Pancreas (tissue), 10 donors: ENCODE measurements at regions not wholly inside any gene's neighbourhood (a gene's known extent, or its start where the extent isn't known, plus 50 kb on each side); places are given as distances from the start of the nearest gene placed in this dataset.

Source experiments
- ATAC-seq, 4 donors: fragments of 200-7000 bp; cut with Tn5 transposase; one replicate each; pipeline versions ENCODE4 v1.8.0 to v1.9.1; 2020; ENCODE audit warnings: mild to moderate bottlenecking in 4 of 4, moderate library complexity in 4 of 4
- DNase-seq, 6 donors: peaks; one replicate each; pipeline ENCODE4 v3.0.0-alpha.2; 2020
- FAIRE-seq: peaks from 2 replicates; lab custom pipeline; 2012; peaks lifted over from hg19 to GRCh38; lab: Jason Lieb, UNC
- H3K27ac ChIP-seq, 4 donors: fragments of 200-600 bp; sonication (generic); 1 replicate in 3 of 4; 2 replicates in 1 of 4; pipeline versions ENCODE4 v1.5.0 to v1.8.0; 2020
- H3K27me3 ChIP-seq, 4 donors: fragments of 200-600 bp; one replicate each; pipeline ENCODE4 v1.8.0; 2021
- H3K36me3 ChIP-seq, 3 donors: fragments of 200-600 bp; sonication (generic) in 1 of 3; one replicate each; pipeline versions ENCODE4 v1.5.0 to v1.8.0; 2020 to 2021
- H3K4me1 ChIP-seq, 3 donors: fragments of 200-600 bp; one replicate each; pipeline ENCODE4 v1.8.0; 2021
- H3K4me3 ChIP-seq, 4 donors: fragments of 200-600 bp; sonication (generic) in 2 of 4; one replicate each; pipeline versions ENCODE4 v1.5.0 to v1.8.0; 2020 to 2021
- H3K9me3 ChIP-seq, 4 donors: fragments of 200-600 bp; one replicate each; pipeline ENCODE4 v1.8.0; 2021
- WGBS, 2 donors: extraction: QIAGEN DNeasy Blood & Tissue Kit; methylation state at CpG; one replicate each; pipeline ENCODE4 v1.1.7; 2013; 5-methylcytosine and 5-hydroxymethylcytosine counted together
- intact Hi-C, 3 donors: fragments of 100-400 bp; cut with DNase I; formaldehyde crosslinking; loops; one replicate each; pipeline versions ENCODE4 v1.11.1 to v1.14.2; 2022
- TF ChIP-seq, protein P1 (sequence below), 4 donors: fragments of 200-600 bp; sonication (generic) in 3 of 4; IDR thresholded peaks; one replicate each; pipeline versions ENCODE4 v1.5.0 to v1.8.0; 2021; ENCODE audit warnings: antibody characterized with exemption in 4 of 4
- donor health status: healthy with polysubstance abuse.
- donor health status: DM: no; HTN: no; CAD: no; lungs with moderate emphysema.
- donor health status: DM: no; HTN: no; CAD: no.
- donor health status: control.
- donor health status: control.
- donor health status: Bipolar disorder and iron deficiency.
- donor health status: DM: yes; HTN: yes; CAD: no.
- donor health status: DM: no; HTN: no; CAD: no.
- donor health status: DM: no; HTN: no; CAD: no.
- donor health status: DM: yes; HTN: yes; CAD: no.

DNA sequence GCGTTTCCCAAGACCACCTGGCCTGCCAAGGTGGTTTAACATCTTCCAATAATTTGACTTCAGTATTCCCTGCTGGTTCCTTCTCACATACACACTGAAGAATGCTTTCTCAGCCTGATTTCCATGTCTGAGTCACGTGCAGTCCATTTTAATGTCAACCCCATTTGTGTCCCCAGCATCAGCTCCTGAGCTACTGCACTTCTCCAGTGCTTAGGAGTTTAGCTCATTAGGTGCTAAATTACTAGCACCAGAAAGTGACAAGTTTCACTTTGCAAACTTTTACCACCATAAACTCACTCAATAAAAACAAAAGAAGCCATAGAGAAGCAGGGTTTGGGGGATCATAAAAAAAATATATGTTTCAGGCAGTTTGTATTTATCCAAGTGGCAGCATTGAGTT, 279.3 kb upstream of the SORCS1 start:
- H3K9me3 ChIP-seq = no peaks in the 10 kb centered on the region
- H3K27ac ChIP-seq = no peak overlapping the region
- TF ChIP-seq, protein P1, sequence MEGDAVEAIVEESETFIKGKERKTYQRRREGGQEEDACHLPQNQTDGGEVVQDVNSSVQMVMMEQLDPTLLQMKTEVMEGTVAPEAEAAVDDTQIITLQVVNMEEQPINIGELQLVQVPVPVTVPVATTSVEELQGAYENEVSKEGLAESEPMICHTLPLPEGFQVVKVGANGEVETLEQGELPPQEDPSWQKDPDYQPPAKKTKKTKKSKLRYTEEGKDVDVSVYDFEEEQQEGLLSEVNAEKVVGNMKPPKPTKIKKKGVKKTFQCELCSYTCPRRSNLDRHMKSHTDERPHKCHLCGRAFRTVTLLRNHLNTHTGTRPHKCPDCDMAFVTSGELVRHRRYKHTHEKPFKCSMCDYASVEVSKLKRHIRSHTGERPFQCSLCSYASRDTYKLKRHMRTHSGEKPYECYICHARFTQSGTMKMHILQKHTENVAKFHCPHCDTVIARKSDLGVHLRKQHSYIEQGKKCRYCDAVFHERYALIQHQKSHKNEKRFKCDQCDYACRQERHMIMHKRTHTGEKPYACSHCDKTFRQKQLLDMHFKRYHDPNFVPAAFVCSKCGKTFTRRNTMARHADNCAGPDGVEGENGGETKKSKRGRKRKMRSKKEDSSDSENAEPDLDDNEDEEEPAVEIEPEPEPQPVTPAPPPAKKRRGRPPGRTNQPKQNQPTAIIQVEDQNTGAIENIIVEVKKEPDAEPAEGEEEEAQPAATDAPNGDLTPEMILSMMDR (IDR thresholded peaks at IDR 0.05) = no peak
- 64 to 72% methylated on average over 2 of the region's 2 CpGs for WGBS, 2 donors
- intact Hi-C loops = no loop called here
- no peaks in the 10 kb centered on the region for H3K36me3 ChIP-seq
- DNase-seq (no peak), FAIRE-seq (no peak), ATAC-seq (no peak)
- no peaks in the 10 kb centered on the region for H3K4me1 ChIP-seq
- no peak overlapping the region for H3K4me3 ChIP-seq
- no peaks in the 10 kb centered on the region for H3K27me3 ChIP-seq

DNA sequence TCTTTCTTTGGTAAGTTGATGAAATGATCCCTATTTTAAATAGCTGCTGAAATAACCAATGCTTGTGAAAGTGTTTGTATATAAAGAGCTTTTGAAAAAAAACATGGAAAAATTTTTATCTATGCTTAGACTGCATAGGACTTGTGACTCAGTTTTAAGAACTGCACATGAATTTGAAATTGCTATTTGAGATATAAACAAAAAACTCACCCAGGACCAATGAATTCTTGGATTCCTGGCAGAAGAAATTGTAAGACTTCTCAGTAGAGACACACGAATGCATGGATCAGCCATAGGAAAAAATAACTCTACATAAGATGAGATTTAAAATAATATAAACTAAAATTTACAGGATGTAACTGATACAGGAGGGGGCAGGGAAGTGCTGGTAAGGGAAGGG, 278.8 kb upstream of the SORCS1 start:
- FAIRE-seq (no peak), ATAC-seq (no peak), DNase-seq (no peak)
- no peak overlapping the region for H3K4me3 ChIP-seq
- H3K27me3 ChIP-seq = no peaks in the 10 kb centered on the region
- H3K4me1 ChIP-seq = no peaks in the 10 kb centered on the region
- 0% methylated on average over 1 of the region's 1 CpG for WGBS, 2 donors
- no peaks in the 10 kb centered on the region for H3K9me3 ChIP-seq
- TF ChIP-seq, protein P1 (IDR thresholded peaks at IDR 0.05) = no peak
- H3K27ac ChIP-seq = no peak overlapping the region
- intact Hi-C loops = no loop called here
- H3K36me3 ChIP-seq = no peaks in the 10 kb centered on the region

DNA sequence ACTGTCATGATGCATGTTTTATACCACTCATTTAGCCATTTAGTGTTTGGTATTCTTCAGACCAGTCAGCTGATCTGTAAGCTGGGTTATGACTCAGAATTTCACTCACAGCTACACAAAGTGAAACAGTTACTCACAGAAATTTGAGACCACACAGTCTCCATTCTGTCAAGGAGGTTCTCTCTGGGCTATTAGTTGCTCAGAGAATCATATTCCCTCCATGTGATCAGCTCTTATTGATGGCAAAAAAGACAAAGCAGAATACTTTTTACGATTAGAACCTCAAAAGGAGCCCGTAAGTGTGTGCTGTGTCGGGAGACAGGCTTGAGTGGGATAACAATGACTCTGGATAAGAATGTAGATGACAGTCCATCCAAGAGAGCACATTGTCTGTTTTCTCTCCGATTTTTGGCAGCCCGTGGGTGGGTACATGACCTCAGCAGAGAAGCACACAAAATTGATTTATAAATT, 277.6 kb upstream of the SORCS1 start:
- Histone ChIP-seq H3K27ac (no peak overlapping the region), H3K4me1 (no peaks in the 10 kb centered on the region), H3K4me3 (no peak overlapping the region), H3K27me3 (no peaks in the 10 kb centered on the region), H3K9me3 (no peaks in the 10 kb centered on the region), H3K36me3 (no peaks in the 10 kb centered on the region)
- intact Hi-C loops = no loop called here
- ATAC-seq (no peak), DNase-seq (no peak), FAIRE-seq (no peak)
- TF ChIP-seq, protein P1 (IDR thresholded peaks at IDR 0.05) = no peak
- 45 to 60% methylated on average over 5 of the region's 5 CpGs for WGBS, 2 donors

DNA sequence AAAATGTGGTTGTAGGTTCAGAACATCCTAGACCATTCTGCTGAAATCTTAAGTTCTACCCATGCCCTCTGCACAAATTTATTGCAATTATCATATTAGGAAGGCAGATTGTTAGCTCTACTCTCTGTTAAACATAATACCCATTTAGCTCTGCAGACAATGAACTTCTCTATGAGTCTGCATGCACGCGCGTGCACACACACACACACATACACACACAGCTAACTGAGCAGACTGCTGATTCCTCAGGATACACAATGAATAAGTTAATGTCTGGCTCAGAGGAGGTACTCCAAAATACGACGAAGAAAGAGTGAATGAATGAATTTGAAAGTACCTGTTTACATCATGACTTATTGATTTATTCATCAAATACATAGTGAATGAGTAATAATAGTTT, 276.2 kb upstream of the SORCS1 start:
- no peak overlapping the region for H3K27ac ChIP-seq
- ATAC-seq = no peak
- DNase-seq = no peak
- intact Hi-C loops = no loop called here
- 81 to 84% methylated on average over 5 of the region's 5 CpGs for WGBS, 2 donors
- H3K27me3 ChIP-seq = no peaks in the 10 kb centered on the region
- H3K4me1 ChIP-seq = no peaks in the 10 kb centered on the region
- no peaks in the 10 kb centered on the region for H3K36me3 ChIP-seq
- H3K9me3 ChIP-seq = no peaks in the 10 kb centered on the region
- TF ChIP-seq, protein P1 (IDR thresholded peaks at IDR 0.05) = no peak
- no peak overlapping the region for H3K4me3 ChIP-seq
- FAIRE-seq = no peak

DNA sequence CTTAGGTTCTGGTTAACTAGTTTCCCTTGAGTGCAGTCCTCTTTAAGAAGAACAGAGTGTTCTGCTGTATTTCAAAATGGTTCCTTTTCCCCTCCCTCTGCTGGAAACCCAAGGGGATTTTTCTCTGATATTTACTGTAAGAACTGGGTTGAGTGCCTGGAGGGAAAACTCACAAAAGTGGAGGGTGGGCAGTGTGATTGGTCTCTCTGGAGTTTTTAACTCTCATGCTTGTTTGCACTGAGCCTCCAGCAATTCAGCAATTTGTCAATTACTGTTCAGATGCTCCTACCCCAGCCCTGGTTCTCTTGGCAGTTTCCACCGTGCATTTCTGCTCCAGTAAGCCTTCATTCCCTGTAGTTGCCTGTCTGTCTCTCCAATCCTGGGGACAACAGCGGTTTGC, 273.4 kb upstream of the SORCS1 start:
- no peaks in the 10 kb centered on the region for H3K4me1 ChIP-seq
- DNase-seq (no peak), FAIRE-seq (no peak), ATAC-seq (no peak)
- no peaks in the 10 kb centered on the region for H3K9me3 ChIP-seq
- no peak overlapping the region for H3K27ac ChIP-seq
- no peaks in the 10 kb centered on the region for H3K27me3 ChIP-seq
- intact Hi-C loops = no loop called here
- H3K36me3 ChIP-seq = no peaks in the 10 kb centered on the region
- 49 to 51% methylated on average over 2 of the region's 2 CpGs for WGBS, 2 donors
- TF ChIP-seq, protein P1 (IDR thresholded peaks at IDR 0.05) = no peak
- no peak overlapping the region for H3K4me3 ChIP-seq
